Activated gamma-delta T cell treated with anti-CD3 and anti-CD28 coated beads, Interleukin-2, amount 50 U/mL, for 16 hours (primary cell): ENCODE measurements at regions not wholly inside any gene's neighbourhood (a gene's known extent, or its start where the extent isn't known, plus 50 kb on each side); places are given as distances from the start of the nearest gene placed in this dataset.

ENCODE experiments used
- DNase-seq: peaks from one replicate; pipeline ENCODE4 v3.0.0-alpha.2; 2020; ENCODE audit warnings: low read depth

- DNase-seq: no peak
These were observed 69.8 kb downstream of the TNFSF18 start for GRCh38 chr1:172980971-172981370.
